Heart left ventricle (tissue), 13 donors: ENCODE measurements at regions not wholly inside any gene's neighbourhood (a gene's known extent, or its start where the extent isn't known, plus 50 kb on each side); places are given as distances from the start of the nearest gene placed in this dataset.

Experiments used
- CTCF ChIP-seq, 12 donors: fragments of 200-600 bp; sonication (generic) in 4 of 12; IDR thresholded peaks; one replicate each; pipeline versions ENCODE4 v1.5.0 to v1.8.0; 2018 to 2022; ENCODE audit warnings: antibody characterized with exemption in 12 of 12, mild to moderate bottlenecking in 5 of 12
- POLR2A ChIP-seq, 2 donors: fragments of 450-650 bp; IDR thresholded peaks; one replicate each; pipeline ENCODE4 v1.6.1; 2017; ENCODE audit warnings: antibody characterized with exemption in 2 of 2, mild to moderate bottlenecking in 2 of 2, moderate library complexity in 2 of 2
- donor health status: ischemic (EF 13 %, LVEDD 7.1; RV severe dilation, severe dysfunction).
- donor health status: DM: no; HTN: yes; CAD: no.
- donor health status: DM: no; HTN: no; CAD: no.
- donor health status: ischemic (EF 25% LVEDD 6.9; RV normal size, moderate dysfunction).
- donor health status: ischemic (EF 25% LVEDD 5.7; RV mildly dilated, moderate dysfunction).
- donor health status: ischemic (EF 35%, LVEDD 5.7; RV mildly dilated, moderate dysfunction).
- donor health status: nonischemic (EF 11% LVEDD 7.7; RV severe dilation, severe dysfunction).
- donor health status: DM: yes; HTN: yes; CAD: no.
- donor health status: PGD.
- donor health status: ischemic (EF 29% LVEDD 5.4; RV normal size, mild dysfunction).
- donor health status: nonischemic (EF 23%, LVEDD 6.1; RV moderate dilation, normal function).

- TF ChIP-seq CTCF (IDR thresholded peaks at IDR 0.05) (no peak), POLR2A (IDR thresholded peaks at IDR 0.05) (no peak)
These were observed 80.2 kb upstream of the STK38L start for GRCh38 chr12:27163894-27164293.
